HepG2 (cell line): ENCODE measurements at regions not wholly inside any gene's neighbourhood (a gene's known extent, or its start where the extent isn't known, plus 50 kb on each side); places are given as distances from the start of the nearest gene placed in this dataset.

ENCODE experiments used
- ATAC-seq: fragments of 200-7000 bp; cut with Tn5 transposase; 3 replicates; pipeline ENCODE4 v1.9.1; 2020; ENCODE audit warnings: mild to moderate bottlenecking, moderate library complexity
- BruUV-seq: library from RNA; stranded (reverse); fragments of 400-500 nt; replicated peaks from 2 replicates; lab custom pipeline; 2021; lab: Mats Ljungman, UMichigan
- CTCF ChIA-PET: fragments of 300-600 bp; formaldehyde crosslinking; extraction: SDS; loops from one replicate; lab custom pipeline; 2021; ENCODE audit warnings: low total read pairs, inconsistent platforms, low intra/inter-chr PET ratio; lab: Yijun Ruan, JAX
- POLR2A ChIA-PET: fragments of 350-600 bp; sonication (Branson Sonifier 250); formaldehyde crosslinking; loops from one replicate; lab custom pipeline; 2020; ENCODE audit warnings: antibody characterized with exemption, inconsistent platforms; lab: Yijun Ruan, JAX
- DNase-seq: peaks from one replicate; pipeline ENCODE4 v3.0.0-alpha.2; 2015; ENCODE audit warnings: low spot score
- FAIRE-seq: peaks from 3 replicates; lab custom pipeline; 2011; peaks lifted over from hg19 to GRCh38; lab: Jason Lieb, UNC
- H2AFZ ChIP-seq: one replicate; pipeline ENCODE4 v1.6.1; 2011; ENCODE audit warnings: low read length, inconsistent platforms
- H3K27ac ChIP-seq: fragments of 300-600 bp; 3 replicates; pipeline ENCODE4 v1.8.0; 2011; ENCODE audit warnings: mixed run types, mild to moderate bottlenecking, mixed read lengths, low read length, inconsistent platforms; ENCODE audit not compliant: insufficient read depth; ENCODE audit errors: extremely low read length
- H3K27me3 ChIP-seq, 2 experiments: fragments of 200-600 bp in 1 of 2; 2 replicates in 1 of 2; 3 replicates in 1 of 2; pipeline versions ENCODE4 v1.6.0 to v1.8.0; 2011; ENCODE audit warnings: low read length in 2 of 2, mild to moderate bottlenecking in 2 of 2, moderate library complexity in 2 of 2, inconsistent platforms in 1 of 2; ENCODE audit not compliant: insufficient read depth in 2 of 2, control insufficient read depth in 1 of 2
- H3K36me3 ChIP-seq, 2 experiments: fragments of 200-600 bp in 1 of 2; replicated peaks in 1 of 2; 2 replicates in 1 of 2; 3 replicates in 1 of 2; pipeline versions ENCODE4 v1.5.1 to v1.8.0; 2011; ENCODE audit warnings: low read length in 2 of 2, inconsistent platforms in 1 of 2; ENCODE audit not compliant: insufficient read depth in 2 of 2, control insufficient read depth in 1 of 2
- H3K4me1 ChIP-seq: 2 replicates; pipeline ENCODE4 v1.5.1; 2012; ENCODE audit warnings: low read length, inconsistent platforms; ENCODE audit not compliant: insufficient read depth
- H3K4me2 ChIP-seq: 2 replicates; pipeline ENCODE4 v1.6.0; 2011; ENCODE audit warnings: low read depth, low read length, inconsistent platforms
- H3K4me3 ChIP-seq, 3 experiments: fragments of 200-600 bp in 1 of 3; sonication (generic), shearing (Covaris generic) in 1 of 3; replicated peaks in 1 of 3; 2 replicates each; pipeline ENCODE4 v1.5.1; 2011 to 2016; ENCODE audit warnings: low read length in 3 of 3, inconsistent platforms in 2 of 3, low read depth in 2 of 3, mild to moderate bottlenecking in 2 of 3, control low read depth in 1 of 3, mixed read lengths in 1 of 3; ENCODE audit not compliant: insufficient read depth in 1 of 3
- H3K79me2 ChIP-seq: one replicate; pipeline ENCODE4 v1.6.1; 2011; ENCODE audit warnings: low read length, inconsistent platforms; ENCODE audit not compliant: insufficient read depth
- H3K9ac ChIP-seq: 2 replicates; pipeline ENCODE4 v1.6.0; 2011; ENCODE audit warnings: mild to moderate bottlenecking, low read depth, low read length, inconsistent platforms; ENCODE audit not compliant: insufficient read depth
- H3K9me3 ChIP-seq: 2 replicates; pipeline ENCODE4 v1.5.1; 2012; ENCODE audit warnings: mild to moderate bottlenecking, low read length
- H4K20me1 ChIP-seq: 2 replicates; pipeline ENCODE4 v1.6.0; 2011; ENCODE audit warnings: inconsistent platforms, mild to moderate bottlenecking, low read length, moderate library complexity; ENCODE audit not compliant: insufficient read depth
- HOXD1 ChIP-seq: sonication (generic); formaldehyde crosslinking; IDR thresholded peaks from 2 replicates; pipeline ENCODE4 v1.5.0; 2020; ENCODE audit warnings: missing genetic modification reagents
- KDM3A ChIP-seq: IDR thresholded peaks from 2 replicates; pipeline ENCODE4 v1.6.1; 2018; ENCODE audit warnings: low read depth, missing compliant biosample characterization
- KDM5A ChIP-seq: fragments of 200-600 bp; sonication (generic); IDR thresholded peaks from 2 replicates; pipeline ENCODE4 v1.7.0; 2018; ENCODE audit warnings: antibody characterized with exemption, mild to moderate bottlenecking, low read length, borderline replicate concordance
- KIAA2018 ChIP-seq: sonication (generic); formaldehyde crosslinking; IDR thresholded peaks from 2 replicates; pipeline ENCODE4 v1.5.0; 2020; ENCODE audit warnings: mild to moderate bottlenecking, missing genetic modification reagents, borderline replicate concordance
- NCOA1 ChIP-seq: sonication (generic); formaldehyde crosslinking; IDR thresholded peaks from 2 replicates; pipeline ENCODE4 v1.9.0; 2021; ENCODE audit warnings: missing genetic modification reagents
- TBP ChIP-seq: sonication (generic); formaldehyde crosslinking; IDR thresholded peaks from 2 replicates; pipeline ENCODE4 v1.5.0; 2020; ENCODE audit warnings: missing genetic modification reagents
- ZBTB7B ChIP-seq: sonication (generic); formaldehyde crosslinking; IDR thresholded peaks from 2 replicates; pipeline ENCODE4 v1.4.0; 2020; ENCODE audit warnings: missing genetic modification reagents
- ZNF350 ChIP-seq: sonication (generic); formaldehyde crosslinking; IDR thresholded peaks from 2 replicates; pipeline ENCODE4 v1.4.0; 2020; ENCODE audit warnings: mild to moderate bottlenecking, low read depth, missing genetic modification reagents, borderline replicate concordance
- ZNF383 ChIP-seq: sonication (generic); formaldehyde crosslinking; IDR thresholded peaks from 2 replicates; pipeline ENCODE4 v1.4.0; 2020; ENCODE audit warnings: missing genetic modification reagents, mild to moderate bottlenecking, borderline replicate concordance
- ZNF605 ChIP-seq: sonication (generic); formaldehyde crosslinking; IDR thresholded peaks from 2 replicates; pipeline ENCODE4 v1.8.0; 2022; ENCODE audit warnings: mild to moderate bottlenecking, missing genetic modification reagents
- WGBS: methylation state at CpG from one replicate; pipeline ENCODE4 v1.1.6; 2017; ENCODE audit warnings: low lambda C conversion rate; 5-methylcytosine and 5-hydroxymethylcytosine counted together
- in situ Hi-C: cut with HindIII; loops from 2 replicates; pipeline ENCODE4 v1.10.0; 2017; ENCODE audit warnings: low pct_unique_long_range_greater_than_20kb; ENCODE audit not compliant: extremely low pct_ligation_motif_present
- intact Hi-C: fragments of 100-400 bp; cut with micrococcal nuclease; formaldehyde crosslinking; loops from one replicate; pipeline ENCODE4 v1.10.0; 2022; ENCODE audit not compliant: unreplicated experiment

- intact Hi-C loops = no loop called here
- CTCF ChIA-PET = no interaction called here
- H3K79me2 ChIP-seq = no peaks in the 10 kb centered on the region
Measured at GRCh38 chr14:30420515-30420914, 138.4 kb upstream of the G2E3 start.

More at GRCh38 chr14:30420515-30420914, 138.4 kb upstream of the G2E3 start:
- no peaks in the 10 kb centered on the region for H4K20me1 ChIP-seq
- peaks cover 10% of the 10 kb centered on the region for H3K4me1 ChIP-seq
- H3K36me3 ChIP-seq = no peaks in the 10 kb centered on the region
- H3K4me3 ChIP-seq = no peak overlapping the region
- H3K27ac ChIP-seq = no peak overlapping the region
- POLR2A ChIA-PET = no interaction called here
- in situ Hi-C loops = no loop called here
- BruUV-seq = no TSS peak
- no peak overlapping the region for H3K9ac ChIP-seq
- FAIRE-seq = no peak
- WGBS = 3% methylated on average over 1 of the region's 1 CpG
- no peaks in the 10 kb centered on the region for H3K27me3 ChIP-seq
- ATAC-seq = no peak
- H3K9me3 ChIP-seq = no peaks in the 10 kb centered on the region
- TF ChIP-seq KDM5A (no peak), ZBTB7B (no peak), HOXD1 (CRISPR knock-in tag) (no peak), ZNF383 (CRISPR knock-in tag) (no peak), TBP (no peak), ZNF350 (CRISPR knock-in tag) (no peak), ZNF605 (CRISPR knock-in tag) (no peak), KDM3A (no peak), KIAA2018 (CRISPR knock-in tag) (no peak), NCOA1 (CRISPR knock-in tag) (no peak)
- DNase-seq = no peak
- no peak overlapping the region for H2AFZ ChIP-seq
- H3K4me2 ChIP-seq = no peak overlapping the region
